Fibroblast of lung (primary cell): ENCODE measurements at regions not wholly inside any gene's neighbourhood (a gene's known extent, or its start where the extent isn't known, plus 50 kb on each side); places are given as distances from the start of the nearest gene placed in this dataset.

Source experiments
- EZH2 ChIP-seq: IDR thresholded peaks from 2 replicates; pipeline ENCODE4 v1.5.1; 2012; ENCODE audit warnings: low read length, control low read depth, mild to moderate bottlenecking; ENCODE audit errors: missing control alignments
- TF ChIP-seq, protein P1 (sequence below), 2 donors: IDR thresholded peaks in 1 of 2; conservative IDR thresholded peaks in 1 of 2; 1 replicate in 1 of 2; 2 replicates in 1 of 2; pipeline ENCODE4 v1.5.1; 2011 to 2012; ENCODE audit warnings: low read length in 2 of 2, control low read depth in 1 of 2, inconsistent platforms in 1 of 2, low read depth in 1 of 2, mild to moderate bottlenecking in 1 of 2

DNA sequence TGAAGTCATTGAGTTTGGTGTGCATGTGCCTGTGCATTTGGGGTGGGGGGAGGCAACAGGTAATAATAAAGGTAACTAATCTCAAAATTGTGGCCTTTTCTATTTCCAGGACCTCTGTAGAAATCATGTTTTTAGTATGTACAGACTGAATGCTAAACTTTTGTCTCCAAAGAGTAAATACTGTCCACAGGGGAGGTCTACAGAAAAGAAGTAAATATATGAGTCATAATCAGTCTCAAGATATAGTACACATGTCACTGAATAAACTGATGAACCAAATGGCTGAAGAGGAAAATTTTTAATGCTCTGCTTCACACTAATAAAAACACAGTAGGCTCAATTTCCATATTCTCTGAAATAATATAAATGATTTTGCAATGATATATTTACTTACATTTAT, 440.4 kb upstream of the ZFP42 start:
- TF ChIP-seq, protein P1, sequence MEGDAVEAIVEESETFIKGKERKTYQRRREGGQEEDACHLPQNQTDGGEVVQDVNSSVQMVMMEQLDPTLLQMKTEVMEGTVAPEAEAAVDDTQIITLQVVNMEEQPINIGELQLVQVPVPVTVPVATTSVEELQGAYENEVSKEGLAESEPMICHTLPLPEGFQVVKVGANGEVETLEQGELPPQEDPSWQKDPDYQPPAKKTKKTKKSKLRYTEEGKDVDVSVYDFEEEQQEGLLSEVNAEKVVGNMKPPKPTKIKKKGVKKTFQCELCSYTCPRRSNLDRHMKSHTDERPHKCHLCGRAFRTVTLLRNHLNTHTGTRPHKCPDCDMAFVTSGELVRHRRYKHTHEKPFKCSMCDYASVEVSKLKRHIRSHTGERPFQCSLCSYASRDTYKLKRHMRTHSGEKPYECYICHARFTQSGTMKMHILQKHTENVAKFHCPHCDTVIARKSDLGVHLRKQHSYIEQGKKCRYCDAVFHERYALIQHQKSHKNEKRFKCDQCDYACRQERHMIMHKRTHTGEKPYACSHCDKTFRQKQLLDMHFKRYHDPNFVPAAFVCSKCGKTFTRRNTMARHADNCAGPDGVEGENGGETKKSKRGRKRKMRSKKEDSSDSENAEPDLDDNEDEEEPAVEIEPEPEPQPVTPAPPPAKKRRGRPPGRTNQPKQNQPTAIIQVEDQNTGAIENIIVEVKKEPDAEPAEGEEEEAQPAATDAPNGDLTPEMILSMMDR (conservative IDR thresholded peaks at IDR 0.05 in 1 of 2, IDR thresholded peaks at IDR 0.05 in 1 of 2; ENCODE audit: low read depth in 1 of 2, low read length in 2 of 2): no peak
- TF ChIP-seq EZH2: no peak
